GM21367 (cell line): ENCODE measurements at regions not wholly inside any gene's neighbourhood (a gene's known extent, or its start where the extent isn't known, plus 50 kb on each side); places are given as distances from the start of the nearest gene placed in this dataset.
"Not testable (repeated sequence)": the region's sequence is repeated elsewhere in the genome, so short reads cannot be mapped to it uniquely, and the experiment has no call there.

Experiments used
- ATAC-seq: cut with Tn5 transposase; IDR thresholded peaks from one replicate; pipeline ENCODE4 v1.9.1; 2021; ENCODE audit not compliant: unreplicated experiment

DNA sequence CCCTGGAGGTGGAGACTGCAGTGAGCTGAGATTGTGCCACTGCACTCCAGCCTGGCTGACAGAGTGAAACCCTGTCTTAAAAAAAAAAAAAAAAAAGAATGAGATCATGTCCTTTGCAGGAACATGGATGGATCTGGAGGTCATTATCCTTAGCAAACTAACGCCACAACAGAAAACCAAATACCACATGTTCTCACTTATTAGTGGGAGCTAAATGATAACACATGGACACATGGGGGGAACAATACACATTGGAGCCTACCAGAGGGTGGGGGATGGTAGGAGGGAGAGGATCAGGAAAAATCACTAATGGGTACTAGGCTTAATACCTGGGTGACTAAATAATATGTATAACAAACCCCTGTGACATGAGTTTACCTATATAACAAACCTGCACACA is 108.0 kb upstream of the FHL2 start:
- ATAC-seq = not testable (repeated sequence)

DNA sequence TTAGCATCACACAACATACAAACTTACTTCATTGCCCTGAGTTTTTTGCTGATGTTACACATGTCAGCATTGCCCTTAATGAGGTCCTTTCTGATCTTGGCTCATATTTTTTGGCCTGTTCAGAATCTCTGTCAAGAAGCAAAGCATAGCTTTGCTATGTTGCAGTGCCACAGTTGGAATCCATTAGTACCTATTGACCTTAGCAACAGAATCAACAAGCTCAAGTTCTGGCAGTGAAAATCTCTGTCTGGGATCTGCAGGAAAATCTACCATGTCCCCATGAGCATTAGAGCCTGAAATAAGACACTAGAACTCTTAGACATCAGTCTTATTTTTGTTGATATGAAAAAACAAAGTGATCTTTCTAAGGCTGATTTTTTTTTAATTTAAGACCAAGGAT is 105.6 kb upstream of the FHL2 start:
- no peak for ATAC-seq

DNA sequence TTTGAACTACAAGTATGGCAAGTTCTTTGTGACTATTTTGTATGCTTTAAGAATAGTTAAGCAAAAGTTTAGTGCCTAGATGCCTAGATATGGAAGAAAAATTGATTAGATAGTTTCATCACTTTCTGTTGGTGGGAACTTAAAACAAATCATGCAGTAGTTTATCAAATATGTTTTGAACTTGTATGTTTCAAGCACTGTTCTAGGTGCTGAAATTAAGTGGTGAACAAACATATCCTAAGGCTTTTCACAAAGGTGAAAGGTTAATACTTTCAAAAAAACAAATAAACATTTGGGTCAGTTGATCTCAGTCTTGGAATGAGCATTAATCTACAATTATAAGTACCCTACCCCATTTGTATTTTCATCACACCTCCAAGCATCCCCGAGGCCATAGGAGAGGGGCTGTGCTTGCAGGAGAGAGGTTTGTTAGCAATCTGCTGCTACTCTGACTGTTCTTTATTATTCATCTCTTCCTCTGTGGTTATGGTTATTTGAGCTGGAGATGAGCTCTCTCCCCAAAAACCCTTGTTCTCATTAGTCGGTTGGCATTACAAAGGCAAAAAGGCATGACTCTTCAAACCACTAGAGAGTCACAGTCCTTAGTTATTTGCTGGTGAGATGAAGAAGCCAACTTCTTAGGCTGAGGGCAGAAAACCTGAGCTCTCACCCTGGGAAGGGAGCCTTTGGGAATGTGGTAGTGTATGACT is 103.9 kb upstream of the FHL2 start:
- ATAC-seq = no peak

DNA sequence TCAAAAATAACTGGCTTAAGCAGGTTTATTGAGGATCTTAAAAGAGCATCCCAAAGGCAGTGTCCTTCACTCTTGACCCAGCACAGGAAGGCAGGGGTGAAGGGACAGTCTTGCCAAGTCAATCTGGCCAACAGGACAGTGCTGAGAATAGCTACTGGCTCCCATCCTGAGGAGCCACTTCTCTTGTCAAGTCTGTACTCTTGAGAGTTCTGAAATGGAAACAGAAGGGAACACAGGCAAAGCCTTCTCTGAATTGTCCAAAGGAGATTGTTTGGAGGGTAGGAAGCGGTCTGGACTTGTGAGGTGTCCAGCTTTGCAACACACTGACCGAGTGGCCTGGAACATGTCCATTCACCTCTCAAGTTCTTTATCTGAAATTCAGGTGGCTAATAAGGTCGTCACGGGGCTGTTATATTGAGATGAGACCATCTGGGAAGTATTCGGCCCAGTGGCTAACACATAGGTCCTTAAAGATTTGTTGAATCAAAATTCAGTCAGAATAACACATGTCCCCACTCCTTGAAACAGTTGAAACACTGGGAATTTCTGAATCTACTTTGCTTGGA is 99.5 kb upstream of the FHL2 start:
- no peak for ATAC-seq

DNA sequence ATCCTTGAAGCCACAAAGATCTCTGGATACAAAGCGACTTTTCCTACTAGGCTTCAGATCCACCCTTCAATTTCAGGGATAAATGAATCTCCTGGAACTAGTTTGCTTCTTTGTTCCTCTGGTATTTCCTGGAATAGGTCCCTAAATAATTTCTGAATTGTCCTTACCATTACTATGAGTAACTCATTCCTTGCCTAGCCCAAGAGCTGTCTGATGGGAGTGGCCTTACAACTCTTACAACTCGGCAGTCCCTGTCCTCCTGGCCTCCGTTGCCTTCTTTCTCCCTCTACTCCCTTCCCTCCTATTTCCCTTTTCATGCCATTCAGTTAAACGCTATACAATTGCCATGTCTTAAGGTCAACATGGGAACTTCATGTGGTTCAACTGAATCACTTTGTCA is 98.2 kb upstream of the FHL2 start:
- no peak for ATAC-seq

DNA sequence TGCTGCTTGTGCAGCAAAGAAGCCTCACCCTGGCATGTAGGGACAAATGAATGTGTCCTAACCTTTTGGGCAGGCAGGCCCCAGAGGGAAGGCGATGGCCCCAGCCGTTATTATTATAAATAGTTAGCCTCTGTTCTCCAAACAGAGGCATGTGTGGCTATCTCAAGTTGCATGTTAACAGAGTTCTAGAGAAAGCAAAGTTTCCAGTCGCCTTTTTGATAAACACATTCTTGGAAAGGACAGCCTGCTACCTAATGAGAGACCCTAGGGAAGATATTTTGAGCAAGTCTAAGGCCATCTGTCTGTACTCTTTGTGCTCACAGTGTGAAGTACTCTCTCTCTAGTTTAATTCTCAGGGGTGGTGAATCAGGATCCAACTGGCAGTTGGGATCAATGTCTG is 97.4 kb upstream of the FHL2 start:
- no peak for ATAC-seq

DNA sequence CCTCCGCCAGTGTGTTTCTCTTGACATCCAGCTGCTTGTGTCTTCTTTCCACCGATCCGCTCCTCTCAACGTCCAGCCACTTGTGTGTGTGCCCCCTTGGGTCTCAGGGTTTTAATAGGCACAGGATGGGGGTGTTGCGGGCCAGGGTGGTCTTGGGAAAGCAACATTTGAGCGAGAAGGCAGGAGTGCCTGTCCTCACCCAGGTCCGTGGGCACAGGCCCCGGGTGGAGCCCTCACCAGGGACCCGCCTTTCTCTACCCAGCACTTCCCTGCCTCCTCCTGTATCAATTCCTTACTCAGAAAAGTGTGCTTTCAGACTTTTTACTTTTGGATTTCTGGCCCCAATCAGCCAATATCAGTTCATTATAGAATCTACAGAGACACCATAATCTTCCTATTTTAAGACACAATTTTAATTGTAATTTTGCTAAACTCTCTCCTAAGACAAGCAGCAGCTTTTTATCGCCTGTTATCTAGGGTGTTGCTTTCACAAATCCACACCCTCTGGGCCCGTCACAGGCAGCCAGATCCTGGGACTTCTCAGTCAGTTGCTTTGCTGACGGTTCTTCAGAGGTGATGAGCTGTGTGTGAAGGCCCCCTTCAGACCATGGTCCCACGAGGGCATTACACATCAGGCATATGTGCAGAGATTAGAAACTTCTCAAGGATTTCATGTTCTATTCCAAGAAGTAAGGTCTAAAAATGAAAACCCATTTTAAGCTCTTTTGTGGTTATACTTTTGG is 96.0 kb upstream of the FHL2 start:
- ATAC-seq = no peak

DNA sequence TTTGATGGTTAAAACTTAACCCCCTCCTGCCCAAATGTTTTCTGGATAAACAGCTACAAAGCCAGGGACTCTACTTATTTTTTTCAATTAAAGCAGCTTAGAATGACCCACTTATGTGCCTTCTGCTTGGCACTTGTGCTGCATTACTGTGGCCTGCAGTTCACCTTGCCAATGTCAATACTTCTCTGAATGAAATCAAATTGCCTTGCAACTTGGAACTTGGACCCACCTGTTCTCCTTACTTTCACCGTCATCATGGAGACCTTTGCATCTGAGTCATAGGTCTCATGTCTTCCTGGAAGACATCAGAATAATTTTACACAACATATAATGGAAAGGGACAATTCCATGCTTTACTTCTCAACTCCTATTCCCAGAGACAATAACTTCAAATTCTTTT is 92.1 kb upstream of the FHL2 start:
- ATAC-seq = no peak

DNA sequence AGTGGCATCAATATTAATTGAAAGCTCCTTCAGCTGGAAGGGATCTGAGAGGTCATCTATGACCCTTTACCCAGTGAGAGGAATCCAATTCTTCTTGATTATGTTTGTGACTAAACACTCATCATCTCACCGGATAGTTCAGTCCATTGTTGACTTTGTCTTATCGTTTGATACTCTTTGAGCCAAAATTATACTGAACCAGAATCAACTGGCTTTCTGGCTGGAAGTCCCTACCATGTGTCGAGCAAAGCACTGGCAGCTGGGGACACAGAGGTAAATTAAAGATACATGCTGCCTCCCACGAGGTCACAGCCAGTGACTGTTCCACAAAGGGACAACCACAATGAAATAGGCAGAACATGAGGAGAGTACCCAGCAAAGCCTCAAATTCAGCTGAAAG is 91.4 kb upstream of the FHL2 start:
- ATAC-seq = no peak

DNA sequence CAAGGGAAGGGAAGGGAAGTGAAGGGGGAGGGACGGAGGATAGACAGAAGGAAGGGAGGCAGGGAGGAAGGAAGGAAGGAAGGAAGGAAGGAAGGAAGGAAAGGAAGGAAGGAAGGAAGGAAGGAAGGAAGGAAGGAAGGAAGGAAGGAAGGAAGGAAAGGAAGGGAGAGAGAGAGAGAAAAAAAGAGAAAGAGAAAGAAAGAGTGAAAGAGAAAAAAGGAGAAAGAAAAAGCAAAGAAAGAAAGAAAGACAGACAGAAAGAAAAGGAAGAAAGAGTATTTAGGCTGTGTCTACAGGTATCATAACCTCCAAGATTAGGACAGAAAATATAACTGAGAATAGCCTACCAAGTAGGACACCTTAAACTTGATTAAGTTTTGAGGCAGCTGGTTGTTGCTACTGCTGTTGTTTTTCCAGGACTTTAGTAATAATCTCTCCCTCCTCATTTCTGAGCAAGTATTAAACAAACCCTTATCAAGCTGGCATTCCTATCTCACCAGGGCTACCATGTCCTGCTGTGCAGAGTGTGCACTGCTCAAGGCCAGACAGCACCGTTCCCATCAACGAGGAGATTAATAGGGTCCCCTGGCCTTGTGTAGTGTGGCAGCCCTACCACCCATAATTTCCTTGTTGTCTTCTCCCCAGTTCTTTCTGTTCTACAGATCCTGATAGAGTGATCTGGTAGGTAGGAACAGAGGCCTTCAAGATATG is 90.5 kb upstream of the FHL2 start:
- ATAC-seq = no peak

DNA sequence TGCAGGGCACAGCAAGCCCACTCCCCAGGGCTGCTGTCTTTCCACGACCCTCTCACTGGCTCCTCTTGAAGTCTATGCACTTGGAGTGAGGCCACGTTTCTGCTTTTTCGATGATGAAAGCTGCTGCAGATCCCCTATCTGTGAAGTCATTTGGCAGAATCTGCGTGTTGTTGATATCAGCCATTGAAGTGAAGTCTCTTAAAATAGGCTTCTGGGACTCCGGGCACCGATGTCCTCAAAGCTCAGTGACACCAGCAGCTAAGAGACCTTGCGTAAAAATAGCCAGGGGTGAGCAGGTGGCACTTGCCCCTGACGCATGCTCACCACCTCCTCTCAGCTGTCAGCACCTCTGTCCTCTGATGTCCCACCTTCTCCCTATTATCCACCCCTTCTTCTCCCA is 89.4 kb upstream of the FHL2 start:
- no peak for ATAC-seq

DNA sequence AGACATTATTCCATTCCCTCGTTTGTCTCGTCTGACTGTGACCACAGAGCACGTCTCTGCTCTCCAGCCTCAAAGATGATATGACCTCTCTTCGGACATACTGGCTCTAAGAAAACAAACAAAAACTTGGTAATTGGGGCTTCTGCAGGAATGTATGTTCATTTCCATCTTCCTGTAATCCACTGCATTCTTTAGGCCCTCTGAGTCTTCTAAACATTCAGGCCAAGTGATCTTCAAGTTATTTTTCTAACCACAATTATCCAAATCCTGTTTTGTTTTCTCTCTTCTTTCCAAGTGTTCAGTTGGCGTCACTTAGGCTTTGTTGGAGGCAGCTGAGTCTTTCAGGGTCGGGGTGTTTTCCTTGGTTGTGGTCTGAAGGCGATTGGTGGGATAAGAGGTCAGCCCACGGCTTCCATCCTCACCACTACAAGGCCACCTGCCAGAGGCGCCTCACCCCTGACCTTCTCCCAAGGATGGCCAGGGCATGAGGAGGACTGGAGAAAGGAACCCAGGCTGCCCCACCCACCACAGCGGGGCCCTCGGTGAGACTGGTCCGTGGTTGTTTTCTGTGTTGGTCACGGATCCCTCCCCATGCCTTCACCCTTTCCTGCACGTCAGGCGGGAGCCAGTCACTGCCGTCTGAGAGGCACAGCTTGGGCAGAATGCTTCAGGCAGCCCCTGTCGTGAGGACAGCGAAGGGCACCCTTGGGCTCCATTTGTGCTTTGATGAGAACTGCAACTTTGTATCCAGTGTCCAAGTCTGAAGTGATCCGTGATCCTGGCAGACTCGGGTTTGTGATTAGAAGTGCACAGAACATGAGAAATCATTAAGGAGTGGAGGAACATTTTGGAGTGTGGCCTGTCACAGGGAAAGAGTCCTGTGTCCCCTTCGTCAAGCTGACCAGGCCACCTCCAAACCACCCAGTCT is 88.6 kb upstream of the FHL2 start:
- ATAC-seq = no peak

DNA sequence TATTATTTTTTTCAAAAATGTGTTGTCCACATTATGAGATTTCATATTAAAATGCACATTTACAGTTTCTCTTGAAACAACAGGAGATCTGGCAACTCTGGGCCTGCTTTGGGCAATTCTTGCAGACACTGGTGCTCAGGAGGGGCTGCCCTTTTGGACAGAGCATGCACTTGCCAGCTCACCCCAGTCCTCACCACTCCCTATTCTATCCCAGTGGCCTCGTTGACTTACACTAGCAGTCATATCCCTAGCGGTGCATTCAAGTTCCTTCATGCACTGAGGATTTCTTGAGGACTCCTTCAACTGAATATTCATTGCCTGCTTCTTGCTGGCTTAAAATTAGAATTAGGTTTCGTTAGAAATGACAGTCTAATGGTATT is 87.9 kb upstream of the FHL2 start:
- no peak for ATAC-seq

DNA sequence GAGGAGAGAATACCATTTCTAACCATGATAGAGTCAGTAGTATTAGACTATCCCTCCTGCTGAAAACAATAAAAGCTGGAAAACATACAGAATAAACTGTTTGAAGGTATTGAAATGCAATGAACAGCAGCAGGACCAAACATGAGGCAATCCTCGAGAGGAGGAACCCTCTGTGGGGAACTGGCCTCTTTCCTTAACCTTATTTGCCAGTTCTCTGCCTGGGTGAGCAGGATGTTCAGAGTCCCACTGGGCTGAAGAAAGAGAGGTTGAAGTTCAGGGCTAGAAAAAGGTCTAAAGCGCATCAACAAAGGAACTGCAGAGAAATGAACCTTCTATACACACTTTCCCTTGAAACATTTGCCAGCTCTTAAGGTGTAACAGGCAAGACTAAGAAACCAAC is 79.8 kb upstream of the FHL2 start:
- no peak for ATAC-seq

DNA sequence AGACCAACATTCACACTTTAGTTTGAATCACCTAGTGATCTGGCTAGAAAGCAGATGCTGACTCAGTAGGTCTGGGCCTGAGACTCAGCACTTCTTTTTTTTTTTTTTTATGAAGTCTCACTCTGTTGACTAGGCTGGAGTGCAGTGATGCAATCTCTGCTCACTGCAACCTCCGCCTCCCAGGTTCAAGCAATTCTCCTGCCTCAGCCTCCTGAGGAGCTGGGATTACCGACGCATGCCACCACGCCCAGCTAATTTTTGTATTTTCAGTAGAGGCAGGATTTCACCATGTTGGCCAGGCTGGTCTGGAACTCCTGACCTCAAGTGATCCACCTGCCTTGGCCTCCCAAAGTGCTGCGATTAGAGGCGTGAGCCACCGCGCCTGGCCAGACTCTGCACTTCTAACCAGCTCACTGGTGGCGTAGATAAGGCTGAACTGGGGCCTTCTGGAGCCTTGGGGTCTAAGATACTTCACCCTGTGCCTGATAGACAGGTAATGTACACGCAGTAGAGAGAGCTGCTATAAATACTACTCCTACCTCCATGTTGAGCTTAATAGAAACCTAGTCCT is 78.3 kb upstream of the FHL2 start:
- not testable (repeated sequence) for ATAC-seq

DNA sequence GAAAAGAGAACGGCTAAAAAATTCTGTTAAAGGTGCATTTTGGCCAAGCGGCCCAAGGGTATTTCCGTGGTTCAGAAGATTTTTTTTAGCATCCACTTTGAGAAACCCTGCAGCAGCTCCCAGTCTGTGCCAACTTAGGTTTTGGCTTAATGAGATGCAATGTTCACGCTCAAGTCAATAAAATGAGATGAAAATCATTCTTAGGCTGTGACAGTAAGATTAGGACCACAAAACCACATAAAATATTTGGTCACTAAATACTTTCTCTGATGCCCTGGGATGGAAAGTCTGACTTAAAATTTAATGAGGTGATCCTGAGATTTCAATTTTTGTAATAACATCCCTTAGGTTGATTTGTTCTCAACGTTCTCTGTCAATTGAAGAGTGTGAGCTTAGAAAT is 74.2 kb upstream of the FHL2 start:
- no peak for ATAC-seq

DNA sequence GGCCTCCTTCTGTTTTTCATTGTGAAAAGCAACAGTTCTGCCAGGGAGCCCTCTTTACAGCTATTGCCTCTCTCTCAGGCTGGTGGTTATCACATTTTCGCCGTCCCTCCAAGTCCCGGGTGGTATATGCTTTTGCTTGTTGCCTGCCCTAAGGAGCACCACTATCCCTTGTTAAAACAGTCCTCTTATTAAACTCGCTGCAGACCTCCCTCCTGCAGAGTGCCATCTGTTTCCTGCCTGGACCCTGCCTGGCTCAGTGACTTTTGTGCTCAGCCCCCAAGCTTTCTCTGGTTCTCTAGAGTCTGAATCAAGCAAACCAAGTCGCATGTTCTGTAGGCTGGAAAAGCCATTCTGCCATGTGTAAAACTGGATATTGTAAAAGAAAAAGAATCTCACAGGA is 72.1 kb upstream of the FHL2 start:
- no peak for ATAC-seq

DNA sequence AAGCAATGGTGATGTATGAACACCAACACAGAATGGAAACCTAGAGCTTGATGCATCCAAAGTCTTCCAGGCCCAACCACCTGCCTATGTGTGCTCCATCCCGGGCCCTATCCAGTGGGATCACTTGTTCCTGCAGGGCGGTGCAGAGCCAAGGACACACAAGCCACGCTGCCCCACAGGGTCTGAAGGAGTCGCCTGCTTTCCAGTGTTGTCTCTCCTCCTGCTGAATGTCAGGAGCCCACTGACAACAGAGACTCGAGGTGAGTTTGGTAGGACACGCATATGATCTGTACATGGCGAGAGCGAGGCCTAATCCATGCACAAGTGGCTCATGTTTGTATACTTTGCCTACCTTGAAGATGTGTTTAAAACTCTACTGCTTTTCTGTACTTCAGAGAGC is 70.9 kb upstream of the FHL2 start:
- ATAC-seq = no peak

DNA sequence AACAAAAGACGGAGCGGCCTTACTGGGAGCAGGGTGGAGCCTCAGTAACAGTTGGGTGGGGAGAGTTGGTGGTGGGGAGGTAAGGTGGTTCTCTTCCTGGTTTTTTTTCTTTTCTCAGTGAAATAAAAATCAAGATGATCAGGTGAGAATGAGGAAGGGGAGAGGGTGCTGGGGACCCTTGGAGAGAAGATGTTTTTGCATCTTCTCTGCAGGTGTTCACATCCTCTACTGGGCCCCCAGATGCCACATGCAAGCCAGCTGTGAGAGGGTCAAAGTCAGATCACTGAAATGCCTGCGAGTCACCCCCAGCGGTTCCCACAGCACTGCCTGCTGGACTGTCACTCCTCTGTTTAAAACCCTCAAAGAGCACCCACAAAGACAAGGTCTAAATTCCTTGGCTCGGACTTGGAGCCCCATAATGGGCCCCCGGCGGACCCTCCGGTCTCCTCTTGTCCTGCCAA is 69.8 kb upstream of the FHL2 start:
- ATAC-seq = no peak

DNA sequence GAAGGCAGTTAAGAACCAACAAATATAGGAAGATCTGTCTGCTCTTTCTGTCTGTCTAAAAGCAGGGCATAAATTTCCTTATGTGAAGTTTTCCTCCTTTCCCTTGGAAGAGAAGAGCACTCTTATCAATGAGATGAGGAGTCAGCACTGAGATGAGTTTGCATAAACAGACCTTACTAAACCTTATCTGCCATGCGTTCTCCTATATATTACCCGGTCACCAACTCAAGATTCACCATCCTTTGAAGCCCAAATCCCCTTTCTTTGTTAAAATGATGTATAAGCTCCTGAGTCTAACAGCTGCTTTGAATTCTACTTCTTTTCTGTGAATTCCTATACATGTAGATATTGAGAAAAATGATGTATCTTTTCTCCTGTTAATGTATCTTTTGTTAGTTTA is 65.5 kb upstream of the FHL2 start:
- ATAC-seq = no peak
